ENCODE measurements at regions not wholly inside any gene's neighbourhood (a gene's known extent, or its start where the extent isn't known, plus 50 kb on each side); places are given as distances from the start of the nearest gene placed in this dataset.
"Not testable (repeated sequence)": the region's sequence is repeated elsewhere in the genome, so short reads cannot be mapped to it uniquely, and the experiment has no call there.

DNA sequence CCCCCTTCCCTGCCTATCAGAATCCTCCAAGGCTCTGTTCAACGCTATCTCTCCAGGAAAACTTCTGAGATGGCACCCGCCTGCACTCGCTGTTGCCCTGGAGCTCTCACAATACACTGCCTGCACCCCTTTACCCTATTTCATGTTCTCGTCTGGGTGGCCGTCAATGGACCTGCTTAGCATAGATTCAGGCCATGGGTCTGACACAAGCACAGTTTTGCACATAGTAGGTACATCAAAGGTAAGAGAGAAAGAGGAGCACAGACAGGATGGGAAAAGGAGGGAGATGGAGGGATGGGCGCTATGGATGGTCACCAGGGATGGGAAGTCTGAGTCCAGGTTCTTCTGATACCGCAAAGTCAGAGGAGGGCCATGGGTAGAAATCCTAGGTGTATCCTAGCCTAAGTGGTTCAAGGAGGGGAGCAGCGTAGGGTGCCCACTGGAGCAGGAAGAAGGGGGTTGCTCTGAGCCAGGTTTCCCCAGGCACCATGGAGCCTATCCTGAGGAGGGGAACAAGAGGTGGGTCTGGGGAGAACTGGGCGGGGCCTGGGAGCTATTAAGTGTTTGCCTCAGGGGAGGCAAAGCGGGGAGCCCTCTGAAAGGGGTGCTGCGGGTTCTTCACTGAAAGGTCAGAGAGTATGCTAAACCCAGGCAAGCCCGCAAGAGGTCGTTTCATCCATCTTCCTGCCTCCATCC lies 89.3 kb downstream of the MRPL14 start:
- no peak for DNase-seq (ENCODE audit: low read depth in 2 of 2)

DNA sequence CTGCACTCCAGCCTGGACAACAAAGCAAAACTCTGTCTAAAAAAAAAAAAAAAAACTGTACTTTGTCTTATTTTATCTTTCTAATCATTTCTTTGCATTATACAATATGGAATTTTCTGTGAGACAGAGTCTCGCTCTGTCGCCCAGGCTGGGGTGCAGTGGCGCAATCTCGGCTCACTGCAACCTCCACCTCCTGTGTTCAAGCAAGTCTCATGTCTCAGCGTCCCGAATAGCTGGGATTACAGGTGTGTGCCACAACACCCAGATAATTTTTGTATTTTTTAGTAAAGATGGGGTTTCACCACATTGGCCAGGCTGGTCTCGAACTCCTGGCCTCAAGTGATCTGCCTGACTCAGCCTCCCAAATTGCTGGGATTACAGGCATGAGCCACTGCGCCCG lies 90.0 kb downstream of the MRPL14 start:
- not testable (repeated sequence) for DNase-seq (ENCODE audit: low read depth in 2 of 2)

DNA sequence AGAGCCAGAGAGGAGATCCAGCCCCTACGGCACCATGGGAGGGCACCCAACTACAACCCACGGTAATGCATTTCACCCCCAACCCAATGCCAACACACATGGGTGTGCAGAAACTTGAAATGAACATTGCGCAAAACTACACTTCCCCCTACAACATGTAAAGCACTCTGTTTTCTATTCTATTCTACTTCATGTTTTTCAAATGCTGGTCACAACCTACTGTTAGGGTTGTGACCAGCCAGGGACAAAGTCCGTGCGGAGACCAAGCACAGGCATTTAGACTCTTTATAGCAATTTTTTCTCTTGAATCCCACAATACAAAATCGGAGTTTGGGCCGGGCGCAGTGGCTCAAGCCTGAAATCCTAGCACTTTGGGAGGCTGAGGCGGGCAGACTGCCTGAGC lies 90.6 kb downstream of the MRPL14 start:
- no peak for DNase-seq (ENCODE audit: low read depth in 2 of 2)

DNA sequence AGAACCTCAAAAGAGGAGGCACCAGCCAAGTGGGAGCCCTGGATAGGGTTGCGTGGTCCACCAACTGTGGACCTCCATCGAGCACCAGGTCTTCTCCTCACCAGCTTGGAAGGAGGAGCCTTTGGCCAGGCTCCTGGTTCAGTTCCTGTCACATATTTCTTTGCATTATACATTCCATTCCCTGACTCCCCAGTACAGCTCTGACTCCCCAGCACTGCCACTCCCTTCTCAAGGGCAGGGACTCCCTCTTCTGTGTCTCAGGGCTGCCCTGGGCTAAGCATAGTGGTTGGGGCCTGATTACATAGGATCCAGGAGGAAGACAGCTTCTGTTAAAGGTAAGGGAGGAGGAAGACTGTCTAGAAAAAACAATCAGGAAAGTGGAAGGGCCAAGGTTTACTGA lies 91.1 kb downstream of the MRPL14 start:
- DNase-seq (ENCODE audit: low read depth in 2 of 2): no peak

DNA sequence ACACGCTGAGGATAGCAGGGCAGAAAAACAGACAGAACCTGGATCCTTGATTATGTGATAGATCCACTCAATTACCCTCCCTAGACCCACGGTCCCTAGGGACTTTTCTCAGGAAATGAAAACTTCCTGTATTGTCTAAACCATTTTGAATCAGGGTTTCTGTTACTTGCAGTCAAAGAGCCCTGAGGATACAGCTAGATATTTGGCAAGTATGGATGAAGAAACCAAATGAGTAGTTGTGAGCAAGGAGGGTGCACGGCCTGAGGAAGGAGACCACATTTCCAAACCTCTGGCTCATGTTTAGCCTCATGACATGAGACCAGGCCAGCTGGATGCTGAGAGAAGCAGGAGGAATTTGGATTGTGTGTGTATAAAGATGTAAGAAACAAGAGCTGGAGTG lies 91.6 kb downstream of the MRPL14 start:
- peak in 1 of 2 donors; percentile 61 for DNase-seq (ENCODE audit: low read depth in 2 of 2)

DNA sequence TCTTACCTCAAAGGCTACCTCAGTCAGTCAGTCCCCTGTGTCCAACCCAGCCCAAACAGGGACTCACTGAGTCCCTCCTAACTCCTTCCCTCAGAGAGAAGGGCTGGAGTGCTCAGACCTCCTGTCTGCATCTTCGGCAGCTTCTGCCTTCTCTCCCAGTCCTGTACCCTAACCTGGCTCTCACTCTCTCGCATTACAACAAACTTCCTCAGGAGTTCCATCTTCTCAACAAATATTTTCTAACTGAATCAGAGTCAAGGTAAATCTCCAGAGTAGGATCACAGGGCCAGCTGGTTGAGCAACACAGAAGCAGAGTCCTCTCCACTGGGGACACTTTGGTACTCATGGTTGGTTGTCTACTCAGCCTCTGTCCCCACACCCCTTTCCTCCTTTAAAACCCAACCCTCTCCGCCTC lies 92.3 kb downstream of the MRPL14 start:
- DNase-seq (ENCODE audit: low read depth in 2 of 2): no peak

DNA sequence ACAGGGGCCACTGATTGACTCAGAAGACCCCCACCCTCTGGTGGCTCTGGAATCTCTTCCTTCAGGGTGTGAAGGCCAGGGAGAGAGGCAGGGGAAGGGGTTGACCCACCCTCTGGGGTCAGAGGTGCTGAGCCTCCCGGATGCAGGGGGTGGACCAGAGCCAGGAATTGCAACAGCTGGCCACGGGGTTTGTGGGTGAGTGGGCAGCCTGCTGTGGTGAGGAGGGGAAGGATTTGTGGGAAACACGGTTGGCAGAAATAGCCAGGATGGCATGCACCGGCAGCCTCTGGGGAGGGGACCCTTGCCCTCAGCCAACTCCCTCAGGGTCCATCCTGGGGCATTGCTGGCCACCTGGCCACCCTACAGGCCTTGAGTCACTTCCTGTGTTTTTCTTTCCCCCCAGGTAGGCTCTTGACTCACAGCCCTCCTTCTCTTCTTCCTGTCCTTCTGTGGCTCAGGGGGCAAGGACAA lies 92.8 kb downstream of the MRPL14 start:
- no peak for DNase-seq (ENCODE audit: low read depth in 2 of 2)

DNA sequence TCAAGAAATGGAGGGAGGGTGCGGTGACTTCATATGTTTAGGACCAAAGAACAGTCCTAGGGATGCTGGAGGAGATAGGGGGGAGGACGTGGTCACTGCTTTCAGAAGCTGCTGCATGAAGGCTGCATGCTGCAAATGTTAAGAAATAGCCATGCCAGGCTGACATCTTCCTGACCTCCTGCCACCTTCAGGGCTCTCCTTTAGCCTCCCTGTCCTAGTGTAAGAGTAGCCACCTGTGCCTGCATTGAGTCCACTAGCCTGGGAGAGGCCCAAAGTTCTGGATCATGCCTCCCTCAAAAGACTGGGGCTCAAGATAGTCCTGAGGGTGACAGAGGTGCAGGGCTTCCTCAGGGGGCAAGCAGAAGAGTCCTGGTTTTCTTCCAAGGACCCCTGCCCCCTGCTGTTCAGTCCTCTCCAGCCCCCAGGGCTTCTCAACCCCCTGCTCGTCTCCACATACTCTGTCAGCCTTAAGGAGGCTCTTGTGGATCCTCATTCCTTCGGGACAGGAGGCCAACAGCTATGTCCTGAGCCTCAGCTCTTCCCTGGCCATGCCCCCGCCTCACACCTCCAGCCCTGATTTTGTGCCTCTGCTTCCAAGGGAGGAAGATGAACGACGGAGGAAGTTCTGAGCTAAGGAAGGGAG lies 96.3 kb downstream of the MRPL14 start:
- no peak for DNase-seq (ENCODE audit: low read depth in 2 of 2)

DNA sequence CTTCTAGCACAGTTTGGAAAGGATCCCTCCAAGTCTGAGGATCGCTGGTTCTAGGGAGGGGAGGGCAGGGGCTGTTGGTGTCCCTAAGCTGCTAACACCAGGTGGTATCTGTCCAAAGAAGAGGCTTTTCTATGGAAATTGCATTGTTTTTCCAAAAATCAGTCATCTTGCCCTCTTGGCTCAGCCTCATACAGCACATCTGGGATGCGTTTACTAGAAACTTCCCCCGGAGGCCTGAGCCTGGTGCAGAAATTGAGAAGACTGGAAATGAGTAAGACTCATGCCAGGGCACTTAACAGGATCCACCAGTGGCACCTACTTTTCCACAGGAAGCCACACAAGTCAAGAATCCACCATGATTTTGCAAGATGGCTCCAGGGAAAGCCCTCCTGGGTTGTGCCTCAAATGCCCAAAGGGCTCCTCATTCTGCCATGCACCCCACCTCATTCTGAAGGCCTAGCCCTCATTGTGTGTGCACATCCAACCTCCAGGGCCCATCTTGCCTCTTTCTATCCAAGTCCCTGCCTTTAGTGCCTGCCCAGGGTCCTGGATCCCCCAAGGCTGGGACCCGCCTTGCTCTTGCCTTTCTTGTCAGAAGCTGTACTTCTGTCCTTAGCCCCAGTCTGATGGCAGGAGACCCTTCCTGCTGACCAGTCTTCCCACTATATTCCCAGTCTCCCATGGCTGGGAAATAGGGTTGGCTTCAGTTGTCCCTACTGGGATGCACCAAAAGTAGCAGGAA lies 97.6 kb downstream of the MRPL14 start:
- no peak for DNase-seq (ENCODE audit: low read depth in 2 of 2)

DNA sequence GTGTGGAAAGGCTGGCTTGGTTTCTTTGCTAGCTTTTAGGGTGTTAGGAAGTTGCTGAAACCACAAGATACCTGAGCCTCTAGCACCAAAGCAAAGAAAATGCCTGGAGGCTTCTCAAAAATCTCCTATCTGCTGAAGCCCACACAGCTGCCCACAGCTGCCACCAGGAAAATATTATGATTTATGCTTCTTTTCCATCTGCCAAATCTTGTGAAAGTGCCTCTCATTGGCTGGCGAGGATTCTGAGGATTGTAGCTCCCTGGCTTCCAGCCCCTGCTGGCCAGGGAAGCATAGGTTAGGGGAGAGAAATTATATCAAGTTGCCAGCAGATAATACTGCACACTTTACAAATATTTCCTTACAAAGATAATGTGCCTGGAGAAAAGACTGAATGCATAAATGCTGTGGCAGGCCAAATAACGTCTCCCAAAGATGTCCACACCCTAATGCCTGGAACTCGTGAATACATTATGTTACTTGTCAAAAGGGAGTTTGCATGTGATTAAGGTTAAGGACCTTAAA lies 98.4 kb downstream of the MRPL14 start:
- no peak for DNase-seq (ENCODE audit: low read depth in 2 of 2)

DNA sequence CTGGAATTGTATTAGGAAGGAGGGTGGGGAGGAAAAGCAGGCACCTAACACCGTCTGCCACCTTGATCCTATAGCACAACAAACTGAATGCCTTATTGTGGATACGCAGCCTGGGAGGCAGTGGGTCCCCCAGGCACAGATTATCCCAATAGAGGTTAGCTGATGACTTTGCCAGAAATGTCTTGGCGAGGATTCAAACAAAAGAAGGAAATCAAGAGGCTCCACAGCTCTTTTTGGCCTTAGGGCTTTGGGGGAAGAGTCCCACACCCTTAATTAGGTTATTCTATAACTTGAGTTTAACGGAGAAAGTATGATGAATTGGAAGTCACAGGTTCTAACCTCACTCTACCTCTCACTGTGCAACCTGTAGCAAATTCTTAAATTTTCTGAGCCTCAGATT lies 102.0 kb downstream of the MRPL14 start:
- DNase-seq (ENCODE audit: low read depth in 2 of 2): no peak

DNA sequence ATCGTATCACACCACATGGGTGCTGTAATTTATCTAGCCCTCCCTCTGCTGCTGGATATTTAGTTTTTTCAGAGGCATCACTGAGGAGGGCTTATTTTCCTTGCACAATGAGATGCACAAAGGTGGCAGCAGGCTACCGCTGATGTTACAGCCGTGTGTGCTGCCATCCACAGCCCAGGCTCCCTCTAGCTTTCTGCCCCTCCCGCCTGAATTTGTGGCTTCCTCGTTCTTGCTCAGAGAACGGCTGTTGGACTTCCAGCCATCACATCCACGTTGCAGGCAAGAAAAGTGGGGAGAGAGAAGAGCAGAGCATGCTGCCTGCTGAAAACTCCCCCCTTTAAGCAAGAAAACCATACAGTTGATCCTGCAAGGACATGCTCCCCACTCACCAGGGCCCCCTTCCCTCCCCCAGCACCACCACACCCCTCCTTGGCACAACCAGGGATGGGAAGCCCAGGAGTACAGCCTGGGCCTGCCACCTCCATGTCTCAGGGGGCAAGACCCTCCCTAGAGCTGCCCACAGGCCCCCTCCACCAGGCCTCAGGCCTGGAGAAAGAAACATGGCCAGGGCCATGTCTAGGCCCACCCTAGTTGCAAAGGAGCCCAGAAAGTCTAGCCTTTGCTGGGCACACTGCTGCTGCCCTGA lies 102.6 kb downstream of the MRPL14 start:
- DNase-seq (ENCODE audit: low read depth in 2 of 2): no peak

DNA sequence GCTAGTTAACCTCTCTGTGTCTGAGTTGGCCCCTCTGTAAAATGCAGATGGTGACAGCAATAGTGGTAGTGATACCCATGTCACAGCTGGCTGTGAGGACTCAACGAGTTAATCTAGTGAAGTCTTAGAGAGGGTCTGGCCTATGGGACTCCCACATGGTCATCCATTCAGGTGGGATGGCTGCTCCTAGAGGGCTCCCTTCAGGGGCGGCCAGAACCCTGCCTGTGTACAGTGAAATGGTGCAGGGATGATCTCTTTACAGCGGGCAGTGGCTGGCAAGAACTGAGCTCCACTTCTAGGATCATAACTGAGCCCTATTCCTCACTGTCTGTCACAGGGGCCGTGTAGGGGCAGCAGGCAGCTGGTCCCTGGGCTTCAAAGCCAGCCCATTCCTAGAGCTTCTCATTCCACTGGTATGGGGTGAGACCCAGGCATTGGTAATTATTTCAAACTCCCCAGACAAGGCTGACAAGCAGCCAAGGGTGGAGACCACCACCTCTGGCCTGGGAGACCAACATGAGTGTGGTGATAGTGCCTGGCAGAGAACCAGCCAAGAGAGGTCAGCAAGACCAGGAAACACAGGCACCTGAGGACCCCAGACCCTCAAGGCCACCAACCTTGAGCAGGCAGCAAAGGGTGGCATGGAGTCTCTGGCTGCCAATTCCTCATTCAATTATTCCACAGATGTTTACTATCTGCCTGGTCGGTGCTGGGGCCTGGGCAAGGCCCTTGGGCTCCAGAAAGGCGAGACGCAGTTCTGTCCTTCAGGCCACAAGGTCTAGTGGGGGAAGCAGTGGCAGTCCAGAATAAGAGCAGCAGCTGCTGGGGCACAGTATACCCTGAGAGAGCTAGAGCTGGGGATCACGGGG lies 103.4 kb downstream of the MRPL14 start:
- no peak for DNase-seq (ENCODE audit: low read depth in 2 of 2)

DNA sequence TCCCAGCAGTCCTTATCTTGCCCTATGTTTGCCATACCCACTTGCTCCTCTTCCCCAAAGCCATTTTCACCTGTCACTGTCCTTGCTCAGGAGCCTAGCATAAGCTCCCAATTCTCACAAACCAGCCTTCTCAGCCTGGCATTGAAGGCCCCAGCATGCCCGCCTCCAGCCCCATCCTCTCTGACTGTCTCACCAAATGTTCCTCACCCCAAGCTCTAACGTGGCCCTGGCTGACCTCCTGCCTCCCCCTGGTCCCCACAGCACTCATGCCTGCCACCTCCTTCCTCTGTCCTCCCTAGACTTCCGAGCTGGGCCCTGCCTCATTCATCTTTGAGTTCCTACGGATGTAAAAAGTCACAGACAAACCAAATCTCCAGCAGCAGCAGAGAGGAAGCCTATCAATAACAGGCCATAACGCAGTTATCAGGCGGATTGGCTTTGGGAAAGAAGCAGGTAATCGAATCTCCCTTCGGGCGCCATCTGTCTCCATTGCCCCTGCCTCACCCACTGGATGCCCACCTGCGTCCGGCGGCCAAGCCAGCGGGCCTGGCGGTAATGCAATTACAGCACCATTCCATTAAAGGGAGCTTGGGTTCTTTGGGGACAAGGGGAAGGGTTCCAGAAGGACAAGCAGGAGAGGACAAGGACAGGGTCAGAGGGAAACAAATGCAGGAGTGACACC lies 104.4 kb downstream of the MRPL14 start:
- DNase-seq (ENCODE audit: low read depth in 2 of 2): no peak

DNA sequence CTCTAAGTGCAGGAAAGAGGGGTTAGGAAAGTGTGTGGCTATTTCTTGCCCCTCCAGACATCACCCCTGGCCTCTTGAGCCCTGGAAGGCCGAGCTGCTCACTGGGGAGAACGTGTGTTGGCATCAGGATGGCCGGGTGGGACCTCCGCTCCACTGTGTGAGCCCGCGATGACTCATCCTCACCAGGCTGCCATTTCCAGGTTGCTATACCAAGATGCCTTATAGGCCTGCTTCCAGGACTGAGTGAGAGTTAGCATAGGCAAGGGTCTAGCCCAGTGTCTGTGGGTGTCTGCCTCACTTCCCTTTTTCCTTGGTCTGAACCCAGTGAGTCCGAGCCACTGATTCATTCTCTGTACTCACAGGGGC lies 105.0 kb downstream of the MRPL14 start:
- peak in 1 of 2 donors; percentile 63 for DNase-seq (ENCODE audit: low read depth in 2 of 2)

DNA sequence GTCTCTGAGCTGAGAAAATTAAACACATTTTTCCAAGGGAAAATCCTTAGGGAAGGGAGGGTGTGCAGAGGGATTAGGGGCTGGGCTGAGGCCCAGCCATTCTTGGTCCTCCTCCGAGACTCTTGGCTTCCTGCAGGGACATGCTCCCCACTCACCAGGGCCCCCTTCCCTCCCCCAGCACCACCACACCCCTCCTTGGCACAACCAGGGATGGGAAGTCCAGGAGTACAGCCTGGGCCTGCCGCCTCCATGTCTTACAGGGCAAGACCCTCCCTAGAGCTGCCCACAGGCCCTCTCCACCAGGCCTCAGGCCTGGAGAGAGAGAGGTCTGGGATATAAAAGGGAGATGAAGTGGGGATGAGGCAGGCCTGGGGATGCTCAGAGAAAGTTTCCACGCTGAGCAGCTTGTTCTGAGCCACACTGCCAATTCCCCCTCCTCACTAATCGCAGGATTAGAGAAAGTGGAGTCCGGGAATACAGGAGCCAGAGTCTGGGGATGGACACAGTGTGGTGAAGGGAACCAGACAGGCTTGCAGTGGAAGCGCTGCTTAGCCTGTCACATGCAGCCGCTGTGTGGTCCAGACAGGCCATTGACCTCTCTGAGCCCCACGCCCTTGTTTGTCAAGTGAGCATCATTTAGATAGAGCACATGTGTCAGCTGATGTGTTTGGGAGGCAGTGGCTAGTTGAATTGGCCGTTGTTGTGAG lies 105.5 kb downstream of the MRPL14 start:
- DNase-seq (ENCODE audit: low read depth in 2 of 2): no peak

DNA sequence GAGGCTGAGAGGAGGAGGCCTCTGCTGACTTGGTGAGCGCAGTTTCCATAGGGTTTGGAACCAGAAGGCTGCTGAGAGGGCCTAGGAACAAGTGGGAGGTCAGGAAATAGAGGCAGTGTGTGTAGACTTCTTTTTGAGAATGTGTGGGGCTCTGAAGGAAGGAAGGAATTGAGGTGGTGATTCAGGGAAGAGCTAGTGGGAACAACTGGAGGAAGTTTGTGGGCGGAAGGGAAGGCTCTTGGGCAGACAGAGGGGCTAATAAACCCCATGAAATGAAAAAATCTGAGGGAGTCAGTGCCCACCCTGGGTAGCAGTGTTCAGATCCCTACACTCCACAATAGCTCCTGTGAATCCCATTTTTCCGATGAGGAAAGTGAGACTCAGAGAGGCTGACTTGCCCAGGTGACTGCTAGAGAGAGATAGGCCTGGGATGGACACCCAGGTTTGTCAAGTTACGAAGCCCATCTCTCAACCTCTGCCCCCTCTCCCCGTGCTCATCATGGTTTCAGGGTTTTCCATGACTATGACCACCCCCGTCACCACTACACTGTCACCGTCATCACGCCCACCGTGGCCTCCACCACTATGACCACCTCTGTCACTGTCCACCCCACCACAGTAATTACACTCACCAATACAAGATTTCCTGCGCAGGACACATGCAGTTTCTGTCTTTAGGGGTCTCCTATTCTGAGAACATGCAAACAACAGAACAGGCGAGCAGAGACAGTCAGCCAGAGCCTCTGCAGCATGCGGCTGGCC lies 106.4 kb downstream of the MRPL14 start:
- no peak for DNase-seq (ENCODE audit: low read depth in 2 of 2)

DNA sequence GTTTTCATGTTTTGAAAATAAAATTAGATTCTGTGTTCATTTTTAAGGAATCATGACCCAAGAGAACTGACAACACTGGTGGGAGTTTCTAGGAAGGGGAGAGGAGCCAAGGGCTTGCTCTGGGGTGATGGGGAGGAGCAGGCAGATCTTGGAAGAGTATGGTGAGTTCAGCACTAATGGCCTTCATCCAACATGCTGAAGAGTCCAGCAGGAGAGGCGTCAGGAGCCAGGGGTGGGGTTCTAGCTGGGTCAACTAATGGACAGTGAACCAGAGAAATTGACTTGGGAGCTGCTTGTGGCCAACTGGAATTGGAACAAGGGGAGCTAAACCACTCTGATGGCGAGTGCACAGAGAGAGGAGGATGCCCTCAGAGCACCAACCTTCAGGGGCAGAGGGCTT lies 107.1 kb downstream of the MRPL14 start:
- DNase-seq (ENCODE audit: low read depth in 2 of 2): no peak

DNA sequence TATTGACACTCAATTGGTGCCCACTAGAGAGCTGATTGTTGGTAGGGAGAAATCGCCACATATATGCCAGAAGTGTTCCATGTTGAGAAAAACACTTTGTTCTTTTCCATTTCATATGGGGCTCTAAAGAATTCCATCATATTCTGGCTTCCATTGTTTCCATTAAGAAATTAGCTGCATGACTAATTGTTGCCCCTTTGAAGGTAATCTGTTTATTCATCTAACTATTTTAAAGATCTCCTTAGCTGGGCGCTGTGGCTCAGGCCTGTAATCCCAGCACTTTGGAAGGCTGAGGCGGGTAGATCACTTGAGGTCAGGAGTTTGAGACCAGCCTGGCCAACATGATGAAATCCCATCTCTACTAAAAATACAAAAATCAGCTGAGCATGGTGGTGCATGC lies 109.9 kb downstream of the MRPL14 start:
- DNase-seq (ENCODE audit: low read depth in 2 of 2): not testable (repeated sequence)

All from lung microvascular endothelial cell (primary cell).